IMR-90 (cell line): ENCODE measurements at regions not wholly inside any gene's neighbourhood (a gene's known extent, or its start where the extent isn't known, plus 50 kb on each side); places are given as distances from the start of the nearest gene placed in this dataset.

Experiments
- BHLHE40 ChIP-seq: fragments of 150-350 bp; IDR thresholded peaks from 2 replicates; pipeline ENCODE4 v1.6.1; 2016; ENCODE audit warnings: mild to moderate bottlenecking, low read depth, low read length
- CEBPB ChIP-seq: IDR thresholded peaks from 2 replicates; pipeline ENCODE4 v1.6.1; 2012; ENCODE audit warnings: low read depth, low read length, improper control_type of control experiment
- CTCF ChIP-seq: conservative IDR thresholded peaks from 2 replicates; pipeline ENCODE4 v1.5.1; 2012; ENCODE audit warnings: mild to moderate bottlenecking, low read depth, low read length, improper control_type of control experiment
- FOS ChIP-seq: fragments of 150-350 bp; IDR thresholded peaks from 2 replicates; pipeline ENCODE4 v1.6.1; 2016; ENCODE audit warnings: low read depth, low read length
- MAFK ChIP-seq: IDR thresholded peaks from 2 replicates; pipeline ENCODE4 v1.6.1; 2012; ENCODE audit warnings: low read depth, low read length, improper control_type of control experiment
- MXI1 ChIP-seq: IDR thresholded peaks from 2 replicates; pipeline ENCODE4 v1.6.1; 2012; ENCODE audit warnings: low read depth, mild to moderate bottlenecking, low read length, moderate library complexity, borderline replicate concordance
- NFE2L2 ChIP-seq: fragments of 150-350 bp; IDR thresholded peaks from 2 replicates; pipeline ENCODE4 v1.6.1; 2016; ENCODE audit warnings: low read depth, mild to moderate bottlenecking, low read length
- POLR2A ChIP-seq: IDR thresholded peaks from 2 replicates; pipeline ENCODE4 v1.6.1; 2012; ENCODE audit warnings: mild to moderate bottlenecking, low read depth, low read length
- RAD21 ChIP-seq: IDR thresholded peaks from 2 replicates; pipeline ENCODE4 v1.6.1; 2012; ENCODE audit warnings: low read length, improper control_type of control experiment
- RCOR1 ChIP-seq: IDR thresholded peaks from 2 replicates; pipeline ENCODE4 v1.6.1; 2012; ENCODE audit warnings: mild to moderate bottlenecking, low read length, improper control_type of control experiment; ENCODE audit not compliant: insufficient replicate concordance
- SMC3 ChIP-seq: fragments of 150-350 bp; IDR thresholded peaks from 2 replicates; pipeline ENCODE4 v1.6.1; 2016; ENCODE audit warnings: low read depth, mild to moderate bottlenecking, antibody characterized with exemption, low read length, moderate library complexity

- TF ChIP-seq CTCF (no peak), RAD21 (no peak), FOS (no peak), POLR2A (no peak), RCOR1 (no peak), CEBPB (no peak), SMC3 (no peak), MAFK (no peak), NFE2L2 (no peak), MXI1 (no peak), BHLHE40 (no peak)
These were observed 1418.5 kb downstream of the PLA2G4A start for GRCh38 chr1:188247255-188247654.
